ENCODE measurements at regions not wholly inside any gene's neighbourhood (a gene's known extent, or its start where the extent isn't known, plus 50 kb on each side); places are given as distances from the start of the nearest gene placed in this dataset.

DNA sequence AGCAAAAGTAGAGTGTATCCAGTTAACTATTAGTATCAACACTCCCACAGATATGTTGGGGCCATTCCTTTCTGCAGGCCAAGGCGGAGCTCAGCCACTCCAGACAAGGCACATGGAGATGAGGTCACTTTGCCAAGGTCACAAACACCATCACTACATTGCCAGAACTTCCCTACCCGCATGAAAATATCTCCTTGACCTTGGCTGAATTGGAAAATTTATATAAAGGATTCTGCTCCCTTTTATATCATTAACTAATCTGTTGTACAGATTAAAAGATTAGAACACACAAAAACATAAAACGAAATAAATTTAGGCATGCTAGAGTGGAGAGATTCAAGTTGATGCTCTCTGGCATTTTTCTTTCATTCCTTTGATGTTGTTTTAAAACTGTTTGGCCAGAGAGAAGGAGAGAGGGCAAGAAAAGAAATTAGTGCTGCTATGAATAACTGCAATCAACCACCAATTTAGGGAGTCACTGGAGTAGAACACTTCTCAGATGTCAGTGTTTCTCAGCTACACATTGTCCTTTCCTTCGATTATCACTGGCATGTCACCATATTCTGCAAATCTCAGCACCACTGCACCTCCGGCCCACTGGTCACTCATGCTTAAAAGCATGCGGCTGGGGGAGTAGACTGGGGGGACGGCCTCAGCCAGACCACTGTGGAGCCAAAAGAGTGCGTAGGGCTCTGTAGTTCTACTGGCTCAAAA lies 78.7 kb upstream of the ATP1B1 start:
- TF ChIP-seq CTCF (conservative IDR thresholded peaks at IDR 0.05; ENCODE audit: low read depth, low read length), result no peak
- TF ChIP-seq EZH2 (IDR thresholded peaks at IDR 0.05; ENCODE audit: borderline replicate concordance, low read depth, low read length, poor library complexity, severe bottlenecking), result no peak
